H1 (cell line): ENCODE measurements at regions not wholly inside any gene's neighbourhood (a gene's known extent, or its start where the extent isn't known, plus 50 kb on each side); places are given as distances from the start of the nearest gene placed in this dataset.

Source experiments
- SIRT6 ChIP-seq: IDR thresholded peaks from one replicate; pipeline ENCODE4 v1.7.1; 2012; ENCODE audit warnings: low read length, inconsistent platforms

- TF ChIP-seq SIRT6 = no peak
Measured at GRCh38 chr2:146246736-146247523, 1597.9 kb upstream of the ACVR2A start (continued).
